ENCODE measurements at regions not wholly inside any gene's neighbourhood (a gene's known extent, or its start where the extent isn't known, plus 50 kb on each side); places are given as distances from the start of the nearest gene placed in this dataset.

GRCh38 chr9:108074900-108075299, 585.3 kb upstream of the KLF4 start:
- TF ChIP-seq CTCF (IDR thresholded peaks at IDR 0.05): no peak
- TF ChIP-seq POLR2A (IDR thresholded peaks at IDR 0.05): no peak
